ENCODE measurements at regions not wholly inside any gene's neighbourhood (a gene's known extent, or its start where the extent isn't known, plus 50 kb on each side); places are given as distances from the start of the nearest gene placed in this dataset.

- no peak overlapping the region for H3K4me3 Mint-ChIP-seq (ENCODE audit: unreplicated experiment)
- no peak for TF ChIP-seq CTCF (IDR thresholded peaks at IDR 0.05; ENCODE audit: unreplicated experiment)
- no TSS peak for BruUV-seq (replicated peaks)
- H3K27ac Mint-ChIP-seq (ENCODE audit: low read depth, unreplicated experiment): no peak overlapping the region
- intact Hi-C loops (cut with micrococcal nuclease): no loop called here
- H3K4me1 Mint-ChIP-seq (ENCODE audit: insufficient read depth, unreplicated experiment): no peaks in the 10 kb centered on the region
- no peaks in the 10 kb centered on the region for H3K27me3 Mint-ChIP-seq (ENCODE audit: insufficient read depth, unreplicated experiment)
- no peaks in the 10 kb centered on the region for H3K9me3 Mint-ChIP-seq (ENCODE audit: unreplicated experiment)
- H3K36me3 Mint-ChIP-seq (ENCODE audit: insufficient read depth, unreplicated experiment): no peaks in the 10 kb centered on the region
- ChIA-PET CTCF (no interaction called here), POLR2A (no interaction called here)
- peak; percentile 69 for DNase-seq (ENCODE audit: unreplicated experiment)
These were observed 1641.9 kb upstream of the PIK3C3 start for GRCh38 chr18:40313030-40313642.

GRCh38 chr18:40307627-40308026 is 1647.4 kb upstream of the PIK3C3 start:
- ChIA-PET POLR2A (interaction anchor here (0.6 kb wide), 1 partner anchor 27 kb away, joined by 3 read pairs; no protein-coding TSS in a partner anchor), CTCF (no interaction called here)
- H3K9me3 Mint-ChIP-seq (ENCODE audit: unreplicated experiment): peaks cover 6% of the 10 kb centered on the region
- DNase-seq (ENCODE audit: unreplicated experiment): no peak
- H3K36me3 Mint-ChIP-seq (ENCODE audit: insufficient read depth, unreplicated experiment): no peaks in the 10 kb centered on the region
- no peaks in the 10 kb centered on the region for H3K27me3 Mint-ChIP-seq (ENCODE audit: insufficient read depth, unreplicated experiment)
- no TSS peak for BruUV-seq (replicated peaks)
- no peak overlapping the region for H3K4me3 Mint-ChIP-seq (ENCODE audit: unreplicated experiment)
- intact Hi-C loops (cut with micrococcal nuclease): no loop called here
- no peak overlapping the region for H3K27ac Mint-ChIP-seq (ENCODE audit: low read depth, unreplicated experiment)
- H3K4me1 Mint-ChIP-seq (ENCODE audit: insufficient read depth, unreplicated experiment): no peaks in the 10 kb centered on the region
- TF ChIP-seq CTCF (IDR thresholded peaks at IDR 0.05; ENCODE audit: unreplicated experiment): no peak

GRCh38 chr18:40296717-40297413 is 1658.2 kb upstream of the PIK3C3 start:
- Mint-ChIP-seq H3K9me3 (ENCODE audit: unreplicated experiment) (no peaks in the 10 kb centered on the region), H3K4me3 (ENCODE audit: unreplicated experiment) (no peak overlapping the region), H3K27ac (ENCODE audit: low read depth, unreplicated experiment) (no peak overlapping the region), H3K4me1 (ENCODE audit: insufficient read depth, unreplicated experiment) (peaks cover 12% of the 10 kb centered on the region), H3K36me3 (ENCODE audit: insufficient read depth, unreplicated experiment) (no peaks in the 10 kb centered on the region), H3K27me3 (ENCODE audit: insufficient read depth, unreplicated experiment) (no peaks in the 10 kb centered on the region)
- no TSS peak for BruUV-seq (replicated peaks)
- intact Hi-C loops (cut with micrococcal nuclease): loop anchor here (10.0 kb wide), 1 partner anchor 798 kb away; no protein-coding TSS in a partner anchor
- CTCF ChIA-PET: no interaction called here
- TF ChIP-seq CTCF (IDR thresholded peaks at IDR 0.05; ENCODE audit: unreplicated experiment): no peak
- POLR2A ChIA-PET: interaction anchor here (0.6 kb wide), 1 partner anchor 74 kb away, joined by 3 read pairs; no protein-coding TSS in a partner anchor
- DNase-seq (ENCODE audit: unreplicated experiment): no peak

- intact Hi-C loops (cut with micrococcal nuclease): loop anchor here (10.0 kb wide), 1 partner anchor 802 kb away; no protein-coding TSS in a partner anchor
- H3K27ac Mint-ChIP-seq (ENCODE audit: low read depth, unreplicated experiment): no peak overlapping the region
- ChIA-PET CTCF (interaction anchor here (0.5 to 0.9 kb wide), 4 partner anchors 12 to 1799 kb away, joined by 3 read pairs; no protein-coding TSS in a partner anchor), POLR2A (interaction anchor here (0.5 kb wide), 2 partner anchors 720 to 1082 kb away, joined by 3 to 4 read pairs; no protein-coding TSS in a partner anchor)
- no peaks in the 10 kb centered on the region for H3K36me3 Mint-ChIP-seq (ENCODE audit: insufficient read depth, unreplicated experiment)
- H3K27me3 Mint-ChIP-seq (ENCODE audit: insufficient read depth, unreplicated experiment): no peaks in the 10 kb centered on the region
- DNase-seq (ENCODE audit: unreplicated experiment): peak; percentile 27
- peaks cover 4% of the 10 kb centered on the region for H3K4me1 Mint-ChIP-seq (ENCODE audit: insufficient read depth, unreplicated experiment)
- H3K9me3 Mint-ChIP-seq (ENCODE audit: unreplicated experiment): no peaks in the 10 kb centered on the region
- no TSS peak for BruUV-seq (replicated peaks)
- peak; percentile 47 for TF ChIP-seq CTCF (IDR thresholded peaks at IDR 0.05; ENCODE audit: unreplicated experiment)
- H3K4me3 Mint-ChIP-seq (ENCODE audit: unreplicated experiment): no peak overlapping the region
These were observed 1661.9 kb upstream of the PIK3C3 start for GRCh38 chr18:40292985-40293710.

Data from MCF 10A (cell line).